Stomach (tissue), 8 donors: ENCODE measurements at regions not wholly inside any gene's neighbourhood (a gene's known extent, or its start where the extent isn't known, plus 50 kb on each side); places are given as distances from the start of the nearest gene placed in this dataset.
A peak's percentile ranks its signal among the peaks of the same experiment; 100 is the strongest.

Source experiments
- DNase-seq, 2 donors: peaks; one replicate each; pipeline versions ENCODE4 v3.0.0 to v3.0.0-alpha.2; 2013 to 2019
- H3K27ac ChIP-seq, 5 donors: fragments of 200-600 bp in 4 of 5; sonication (generic) in 4 of 5; one replicate each; pipeline ENCODE4 v1.5.1; 2013 to 2019; ENCODE audit warnings: mild to moderate bottlenecking in 1 of 5, moderate library complexity in 1 of 5
- H3K27me3 ChIP-seq, 3 donors: fragments of 200-600 bp; sonication (generic); one replicate each; pipeline ENCODE4 v1.5.1; 2017 to 2019; ENCODE audit warnings: mixed run types in 1 of 3
- H3K36me3 ChIP-seq, 4 donors: fragments of 200-600 bp; sonication (generic); 1 replicate in 3 of 4; 2 replicates in 1 of 4; pipeline ENCODE4 v1.5.1; 2016 to 2019
- H3K4me1 ChIP-seq, 4 donors: fragments of 200-600 bp; sonication (generic); one replicate each; pipeline ENCODE4 v1.5.1; 2016 to 2019
- H3K4me3 ChIP-seq, 4 donors: fragments of 200-600 bp; sonication (generic) in 3 of 4; one replicate each; pipeline ENCODE4 v1.5.1; 2016 to 2019; ENCODE audit warnings: mild to moderate bottlenecking in 1 of 4
- H3K9me3 ChIP-seq, 4 donors: fragments of 200-600 bp; sonication (generic); one replicate each; pipeline ENCODE4 v1.5.1; 2016 to 2019
- EP300 ChIP-seq: sonication (generic); formaldehyde crosslinking; IDR thresholded peaks from one replicate; pipeline ENCODE4 v1.6.1; 2017; ENCODE audit warnings: antibody characterized with exemption
- POLR2A ChIP-seq, 4 donors: fragments of 450-650 bp; IDR thresholded peaks; one replicate each; pipeline ENCODE4 v1.6.1; 2016; ENCODE audit warnings: antibody characterized with exemption in 4 of 4, control low read depth in 2 of 4, mild to moderate bottlenecking in 1 of 4, moderate library complexity in 1 of 4
- POLR2AphosphoS5 ChIP-seq, 3 donors: sonication (generic); formaldehyde crosslinking; IDR thresholded peaks; one replicate each; pipeline ENCODE4 v1.6.1; 2016; ENCODE audit warnings: antibody characterized with exemption in 3 of 3
- WGBS, 5 donors: extraction: QIAGEN DNeasy Blood & Tissue Kit in 3 of 5; methylation state at CpG; one replicate each; pipeline versions ENCODE4 v1.1.5 to v1.1.7; 2013 to 2018; 5-methylcytosine and 5-hydroxymethylcytosine counted together
- intact Hi-C: fragments of 100-400 bp; cut with DNase I; formaldehyde crosslinking; loops from one replicate; pipeline ENCODE4 v1.15.1; 2023; ENCODE audit warnings: low total_unique reads
- TF ChIP-seq, protein P1 (sequence below), 7 experiments: fragments of 450-650 bp in 4 of 7; fragments of 200-600 bp in 3 of 7; sonication (generic) in 3 of 7; IDR thresholded peaks; one replicate each; pipeline ENCODE4 v1.5.1; 2016 to 2019; ENCODE audit warnings: antibody characterized with exemption in 7 of 7, control low read depth in 2 of 7, mild to moderate bottlenecking in 1 of 7
- donor health status: healthy with polysubstance abuse.
- donor health status: Bipolar disorder and iron deficiency.
- donor health status: healthy.

DNA sequence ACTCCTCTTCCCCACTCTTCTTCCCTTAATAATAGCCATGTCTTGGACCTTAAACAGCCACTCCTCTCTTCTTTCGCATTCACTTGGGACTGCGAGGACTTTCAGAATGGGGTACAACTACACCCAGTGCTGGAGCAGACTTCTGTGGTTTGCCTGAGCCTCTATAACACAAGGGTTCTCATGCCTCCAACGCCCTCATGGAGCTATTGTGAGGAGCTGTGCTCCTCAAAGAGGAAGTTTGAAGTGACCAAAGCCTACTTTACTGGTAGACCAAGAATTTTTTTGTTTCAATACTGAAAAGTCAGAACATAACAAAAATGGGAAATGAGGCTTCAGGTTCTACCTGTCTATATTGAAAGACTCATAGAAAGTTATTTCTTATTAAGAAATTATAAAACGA, 316.4 kb downstream of the PIK3R1 start:
- Histone ChIP-seq H3K27ac (no peak overlapping the region), H3K27me3 (no peaks in the 10 kb centered on the region), H3K9me3 (peaks cover 0 to 5% (median 0%) of the 10 kb centered on the region in 4 donors), H3K4me3 (no peak overlapping the region), H3K4me1 (peaks cover 11 to 27% (median 18%) of the 10 kb centered on the region in 4 donors), H3K36me3 (no peaks in the 10 kb centered on the region)
- no peak for DNase-seq
- intact Hi-C loops, result no loop called here
- TF ChIP-seq POLR2A (IDR thresholded peaks at IDR 0.05), result no peak
- TF ChIP-seq POLR2AphosphoS5 (IDR thresholded peaks at IDR 0.05), result no peak
- TF ChIP-seq EP300, result no peak
- TF ChIP-seq, protein P1, sequence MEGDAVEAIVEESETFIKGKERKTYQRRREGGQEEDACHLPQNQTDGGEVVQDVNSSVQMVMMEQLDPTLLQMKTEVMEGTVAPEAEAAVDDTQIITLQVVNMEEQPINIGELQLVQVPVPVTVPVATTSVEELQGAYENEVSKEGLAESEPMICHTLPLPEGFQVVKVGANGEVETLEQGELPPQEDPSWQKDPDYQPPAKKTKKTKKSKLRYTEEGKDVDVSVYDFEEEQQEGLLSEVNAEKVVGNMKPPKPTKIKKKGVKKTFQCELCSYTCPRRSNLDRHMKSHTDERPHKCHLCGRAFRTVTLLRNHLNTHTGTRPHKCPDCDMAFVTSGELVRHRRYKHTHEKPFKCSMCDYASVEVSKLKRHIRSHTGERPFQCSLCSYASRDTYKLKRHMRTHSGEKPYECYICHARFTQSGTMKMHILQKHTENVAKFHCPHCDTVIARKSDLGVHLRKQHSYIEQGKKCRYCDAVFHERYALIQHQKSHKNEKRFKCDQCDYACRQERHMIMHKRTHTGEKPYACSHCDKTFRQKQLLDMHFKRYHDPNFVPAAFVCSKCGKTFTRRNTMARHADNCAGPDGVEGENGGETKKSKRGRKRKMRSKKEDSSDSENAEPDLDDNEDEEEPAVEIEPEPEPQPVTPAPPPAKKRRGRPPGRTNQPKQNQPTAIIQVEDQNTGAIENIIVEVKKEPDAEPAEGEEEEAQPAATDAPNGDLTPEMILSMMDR (IDR thresholded peaks at IDR 0.05), result no peak
- 81 to 93% (median 88%) methylated on average over 4 of the region's 4 CpGs for WGBS, 5 donors

DNA sequence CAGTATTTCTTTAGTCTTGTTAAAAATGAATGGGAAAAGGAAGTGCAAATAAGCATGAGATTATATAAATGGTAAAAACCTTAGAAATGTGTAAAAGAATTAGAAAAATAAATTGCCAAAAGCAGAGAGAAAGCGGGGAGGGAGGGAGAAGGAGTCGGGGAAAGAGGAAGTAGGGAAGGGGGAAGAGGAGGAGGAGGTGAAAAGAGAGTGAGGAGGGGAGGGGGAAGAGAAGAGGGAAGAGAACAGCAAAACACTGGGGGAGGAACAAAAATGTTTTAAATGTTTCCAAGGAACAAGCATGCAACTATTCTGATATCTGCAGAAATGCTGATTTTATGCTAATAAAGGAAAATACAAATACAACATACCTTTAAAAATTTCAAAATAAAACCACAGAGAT, 317.5 kb downstream of the PIK3R1 start:
- H3K4me3 ChIP-seq, result no peak overlapping the region
- peaks cover 11 to 27% (median 18%) of the 10 kb centered on the region in 4 donors for H3K4me1 ChIP-seq
- H3K27ac ChIP-seq, result no peak overlapping the region
- no peak for DNase-seq
- 45 to 67% (median 50%) methylated on average over 2 of the region's 2 CpGs for WGBS, 5 donors
- intact Hi-C loops, result no loop called here
- no peak for TF ChIP-seq EP300
- TF ChIP-seq POLR2AphosphoS5 (IDR thresholded peaks at IDR 0.05), result no peak
- TF ChIP-seq, protein P1 (IDR thresholded peaks at IDR 0.05), result no peak
- no peak for TF ChIP-seq POLR2A (IDR thresholded peaks at IDR 0.05)
- no peaks in the 10 kb centered on the region for H3K9me3 ChIP-seq
- H3K36me3 ChIP-seq, result no peaks in the 10 kb centered on the region
- H3K27me3 ChIP-seq, result no peaks in the 10 kb centered on the region

DNA sequence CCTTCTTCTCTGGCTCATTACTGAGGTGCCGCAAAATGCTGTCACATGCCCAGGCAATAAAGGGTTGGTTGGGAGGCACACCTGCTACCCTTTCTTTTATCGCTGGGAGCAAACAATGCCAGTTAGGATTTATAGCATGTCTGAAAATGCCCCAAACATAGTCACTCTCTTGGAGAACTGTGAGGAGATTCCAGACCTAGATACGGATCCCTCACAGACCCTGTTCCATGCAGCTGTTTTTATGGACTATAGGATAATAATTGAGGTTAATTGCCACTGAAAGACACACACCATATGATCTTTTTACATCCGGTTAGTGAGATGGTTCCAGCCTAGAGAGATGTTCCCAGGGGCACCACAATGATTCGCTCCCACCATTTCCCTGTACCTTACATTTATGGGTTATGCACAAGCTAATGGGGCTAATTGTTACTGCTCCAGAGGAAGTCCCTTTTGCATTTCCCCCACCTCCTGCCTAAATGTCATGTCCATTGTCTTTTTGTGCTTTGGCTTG, 318.1 kb downstream of the PIK3R1 start:
- no peak for TF ChIP-seq POLR2AphosphoS5 (IDR thresholded peaks at IDR 0.05)
- 34 to 52% (median 46%) methylated on average over 5 of the region's 5 CpGs for WGBS, 5 donors
- H3K36me3 ChIP-seq, result no peaks in the 10 kb centered on the region
- H3K4me1 ChIP-seq, result peaks cover 11 to 27% (median 18%) of the 10 kb centered on the region in 4 donors
- H3K4me3 ChIP-seq, result peak overlapping the region in 1 of 4 donors; percentile 23
- peak overlapping the region in 1 of 5 donors; percentile 64 for H3K27ac ChIP-seq
- peak in 1 of 2 donors; percentile 28 for DNase-seq
- intact Hi-C loops, result no loop called here
- H3K9me3 ChIP-seq, result no peaks in the 10 kb centered on the region
- peaks cover 0 to 2% (median 0%) of the 10 kb centered on the region in 3 donors for H3K27me3 ChIP-seq

- peak overlapping the region in 2 of 5 donors; percentile 11 to 64 for H3K27ac ChIP-seq
- TF ChIP-seq, protein P1 (IDR thresholded peaks at IDR 0.05), result no peak
- TF ChIP-seq POLR2AphosphoS5 (IDR thresholded peaks at IDR 0.05) (peak in 2 of 3 donors; percentile 5 to 24), EP300 (no peak)
- intact Hi-C loops, result no loop called here
These were observed 318.8 kb downstream of the PIK3R1 start for GRCh38 chr5:68534131-68534940.

More at GRCh38 chr5:68534131-68534940, 318.8 kb downstream of the PIK3R1 start:
- peaks cover 11 to 27% (median 18%) of the 10 kb centered on the region in 4 donors for H3K4me1 ChIP-seq
- H3K4me3 ChIP-seq, result peak overlapping the region in 3 of 4 donors; percentile 11 to 28 (median 23)
- no peaks in the 10 kb centered on the region for H3K9me3 ChIP-seq
- peaks cover 0 to 5% (median 0%) of the 10 kb centered on the region in 3 donors for H3K27me3 ChIP-seq
- no peaks in the 10 kb centered on the region for H3K36me3 ChIP-seq
- 17 to 39% (median 22%) methylated on average over 12 of the region's 12 CpGs for WGBS, 5 donors
- peak; percentile 53 to 70 for DNase-seq
